ENCODE measurements at regions not wholly inside any gene's neighbourhood (a gene's known extent, or its start where the extent isn't known, plus 50 kb on each side); places are given as distances from the start of the nearest gene placed in this dataset.

DNA sequence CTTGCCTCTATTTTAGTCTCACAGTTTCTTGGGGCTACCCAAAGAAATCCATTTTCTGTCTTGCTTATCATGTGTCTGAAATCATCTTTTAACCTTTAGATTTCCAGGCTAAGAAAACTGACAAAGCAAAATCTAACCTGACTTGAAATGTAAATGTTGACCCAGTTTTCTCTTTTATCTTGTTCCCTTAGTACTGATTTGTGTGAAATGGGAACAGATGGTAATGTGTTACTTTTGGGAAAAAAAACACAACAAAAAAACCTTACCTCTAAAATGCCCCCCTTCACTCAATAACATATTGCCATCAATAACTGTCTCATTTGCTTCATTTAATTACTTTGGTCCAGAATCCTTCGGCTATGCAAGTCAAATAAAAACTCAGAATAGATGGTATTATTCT is 383.2 kb upstream of the DCN start:
- no peak for DNase-seq (ENCODE audit: low spot score)
- no peak for TF ChIP-seq CTCF (IDR thresholded peaks at IDR 0.05; ENCODE audit: borderline replicate concordance, control extremely low read depth, extremely low read depth, insufficient read depth, missing control alignments)
- in situ Hi-C loops (cut with MboI; ENCODE audit: low sequenced_read_pairs, unreplicated experiment) = no loop called here

DNA sequence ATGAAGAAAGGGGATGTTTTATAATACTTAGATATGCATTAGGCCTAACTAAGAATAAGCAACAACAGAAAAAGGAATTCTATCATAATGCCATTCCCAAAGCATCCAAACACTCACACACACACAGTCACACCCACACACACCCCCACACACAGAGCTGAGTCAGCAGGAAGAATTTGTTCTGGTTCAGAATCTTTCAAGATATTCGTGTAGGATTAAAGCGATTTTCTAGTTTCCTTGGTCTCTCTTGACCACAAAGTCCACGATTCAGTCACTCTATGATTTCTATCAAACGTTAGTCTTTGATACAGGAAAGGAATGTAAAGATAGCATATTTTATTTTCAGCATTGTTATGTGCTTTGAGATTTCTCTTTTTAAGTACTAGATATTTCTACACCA is 382.6 kb upstream of the DCN start:
- no peak for DNase-seq (ENCODE audit: low spot score)
- in situ Hi-C loops (cut with MboI; ENCODE audit: low sequenced_read_pairs, unreplicated experiment) = no loop called here

DNA sequence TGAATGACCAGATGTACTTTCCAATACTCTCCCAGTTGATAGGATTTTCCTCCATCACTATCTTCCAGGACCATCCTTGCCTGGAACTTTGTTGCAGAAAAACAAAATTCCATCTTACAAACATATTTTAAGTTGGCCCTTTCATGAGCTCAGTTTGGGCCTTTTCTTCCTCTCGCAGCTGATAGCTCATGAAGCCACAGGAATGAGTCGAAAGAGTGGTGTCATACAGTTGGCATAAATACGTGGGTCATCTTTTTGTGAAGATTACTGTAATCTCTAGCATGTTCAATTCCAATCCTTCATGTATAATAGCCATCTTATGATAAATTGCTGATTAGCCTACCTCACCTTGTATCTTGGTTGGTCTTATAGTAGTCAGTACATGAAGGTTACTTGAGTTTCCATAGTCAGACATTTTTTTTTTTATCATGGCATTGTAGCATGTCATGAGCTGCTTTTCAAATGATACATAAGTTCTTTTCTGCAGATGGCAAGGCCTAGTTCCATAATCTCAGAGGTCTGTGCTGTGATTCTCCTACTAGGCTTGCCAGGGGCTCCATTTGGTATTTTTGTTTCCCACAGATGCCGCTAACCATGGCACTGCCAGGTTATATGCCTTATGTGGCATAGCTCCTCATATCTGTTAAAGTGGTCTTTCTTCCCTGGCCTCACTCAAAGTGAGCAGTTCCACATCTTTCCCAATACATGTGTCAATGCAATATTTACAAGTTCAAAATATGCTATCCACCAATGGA is 380.6 kb upstream of the DCN start:
- TF ChIP-seq CTCF (IDR thresholded peaks at IDR 0.05; ENCODE audit: borderline replicate concordance, control extremely low read depth, extremely low read depth, insufficient read depth, missing control alignments) = no peak
- in situ Hi-C loops (cut with MboI; ENCODE audit: low sequenced_read_pairs, unreplicated experiment) = no loop called here
- no peak for DNase-seq (ENCODE audit: low spot score)

More for the DNA sequence above, 382.6 kb upstream of the DCN start:
- no peak for TF ChIP-seq CTCF (IDR thresholded peaks at IDR 0.05; ENCODE audit: borderline replicate concordance, control extremely low read depth, extremely low read depth, insufficient read depth, missing control alignments)

- no peak for DNase-seq (ENCODE audit: low spot score)
- TF ChIP-seq CTCF (IDR thresholded peaks at IDR 0.05; ENCODE audit: borderline replicate concordance, control extremely low read depth, extremely low read depth, insufficient read depth, missing control alignments) = no peak
- in situ Hi-C loops (cut with MboI; ENCODE audit: low sequenced_read_pairs, unreplicated experiment) = no loop called here
Measured at GRCh38 chr12:91562476-91562875, 379.9 kb upstream of the DCN start.

DNA sequence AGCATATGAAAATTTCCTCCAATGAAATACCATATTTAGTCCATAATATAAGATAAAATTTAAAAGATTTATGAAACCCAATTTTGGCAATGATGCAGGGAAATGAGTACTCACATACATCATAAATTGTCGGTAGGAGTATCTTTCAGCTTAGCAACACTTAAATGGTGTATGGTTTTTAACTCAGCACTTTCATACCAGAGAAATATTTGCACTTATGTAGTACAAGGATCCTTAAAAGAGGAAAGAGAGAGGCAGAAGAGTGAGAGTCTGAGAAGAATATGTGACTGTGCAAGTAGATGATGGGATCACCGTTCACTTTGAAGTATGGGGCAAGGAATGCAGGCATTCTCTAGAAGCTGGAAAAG is 379.3 kb upstream of the DCN start:
- no peak for DNase-seq (ENCODE audit: low spot score)
- TF ChIP-seq CTCF (IDR thresholded peaks at IDR 0.05; ENCODE audit: borderline replicate concordance, control extremely low read depth, extremely low read depth, insufficient read depth, missing control alignments) = no peak
- in situ Hi-C loops (cut with MboI; ENCODE audit: low sequenced_read_pairs, unreplicated experiment) = no loop called here

GRCh38 chr12:91561301-91561957 is 378.8 kb upstream of the DCN start:
- in situ Hi-C loops (cut with MboI; ENCODE audit: low sequenced_read_pairs, unreplicated experiment) = no loop called here

More at GRCh38 chr12:91561301-91561957, 378.8 kb upstream of the DCN start:
- TF ChIP-seq CTCF (IDR thresholded peaks at IDR 0.05; ENCODE audit: borderline replicate concordance, control extremely low read depth, extremely low read depth, insufficient read depth, missing control alignments) = no peak
- DNase-seq (ENCODE audit: low spot score) = no peak

Measured in GM13976 (cell line).